ENCODE measurements at regions not wholly inside any gene's neighbourhood (a gene's known extent, or its start where the extent isn't known, plus 50 kb on each side); places are given as distances from the start of the nearest gene placed in this dataset.

DNA sequence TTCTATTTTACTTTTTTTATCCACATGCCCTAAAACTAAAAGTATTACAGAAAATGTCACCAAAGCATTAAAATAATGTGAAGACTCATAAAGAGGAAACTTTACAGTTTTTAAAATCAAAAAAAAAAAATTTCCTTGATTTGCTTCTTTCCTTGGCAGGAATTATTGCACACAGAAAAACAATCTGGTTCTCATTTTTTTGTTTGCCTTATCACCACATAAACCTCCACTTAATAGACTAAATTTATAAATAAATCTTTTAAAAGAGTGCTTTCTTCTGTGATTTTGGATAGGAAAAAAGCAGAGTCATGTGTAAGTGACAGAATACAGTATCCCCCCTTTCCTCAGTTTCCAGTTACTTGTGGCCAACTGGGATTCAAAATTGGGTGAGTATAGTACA is 695.1 kb upstream of the CITED2 start:
- DNase-seq (ENCODE audit: low read depth) (no peak), FAIRE-seq (no peak)
- Histone ChIP-seq H3K27me3 (ENCODE audit: control insufficient read depth, insufficient read depth, low read length) (no peaks in the 10 kb centered on the region), H3K36me3 (ENCODE audit: control insufficient read depth, insufficient read depth, low read length) (no peaks in the 10 kb centered on the region), H3K4me3 (ENCODE audit: low read depth, low read length) (no peak overlapping the region)
- TF ChIP-seq, protein P1, sequence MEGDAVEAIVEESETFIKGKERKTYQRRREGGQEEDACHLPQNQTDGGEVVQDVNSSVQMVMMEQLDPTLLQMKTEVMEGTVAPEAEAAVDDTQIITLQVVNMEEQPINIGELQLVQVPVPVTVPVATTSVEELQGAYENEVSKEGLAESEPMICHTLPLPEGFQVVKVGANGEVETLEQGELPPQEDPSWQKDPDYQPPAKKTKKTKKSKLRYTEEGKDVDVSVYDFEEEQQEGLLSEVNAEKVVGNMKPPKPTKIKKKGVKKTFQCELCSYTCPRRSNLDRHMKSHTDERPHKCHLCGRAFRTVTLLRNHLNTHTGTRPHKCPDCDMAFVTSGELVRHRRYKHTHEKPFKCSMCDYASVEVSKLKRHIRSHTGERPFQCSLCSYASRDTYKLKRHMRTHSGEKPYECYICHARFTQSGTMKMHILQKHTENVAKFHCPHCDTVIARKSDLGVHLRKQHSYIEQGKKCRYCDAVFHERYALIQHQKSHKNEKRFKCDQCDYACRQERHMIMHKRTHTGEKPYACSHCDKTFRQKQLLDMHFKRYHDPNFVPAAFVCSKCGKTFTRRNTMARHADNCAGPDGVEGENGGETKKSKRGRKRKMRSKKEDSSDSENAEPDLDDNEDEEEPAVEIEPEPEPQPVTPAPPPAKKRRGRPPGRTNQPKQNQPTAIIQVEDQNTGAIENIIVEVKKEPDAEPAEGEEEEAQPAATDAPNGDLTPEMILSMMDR (IDR thresholded peaks at IDR 0.05; ENCODE audit: insufficient read depth, low read length, severe bottlenecking) = no peak

DNA sequence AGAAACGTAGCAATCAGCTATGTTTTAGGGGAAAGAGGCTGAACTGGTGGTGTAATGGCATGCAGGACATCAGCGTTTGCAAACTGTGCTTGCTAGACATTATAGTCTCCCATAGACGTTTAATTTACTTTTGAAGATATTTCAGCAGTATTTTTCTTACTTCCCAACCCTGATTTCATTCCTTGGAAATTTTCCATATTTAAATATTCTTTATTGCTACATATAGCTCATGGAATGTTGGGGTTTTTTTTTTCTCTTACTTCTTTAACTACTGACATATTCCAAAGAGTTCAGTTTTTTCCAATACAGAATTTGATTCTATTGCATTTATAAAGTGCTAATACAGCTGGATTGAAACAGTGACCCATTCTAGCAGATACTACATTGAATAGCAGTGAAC is 694.4 kb upstream of the CITED2 start:
- H3K4me3 ChIP-seq (ENCODE audit: low read depth, low read length) = no peak overlapping the region
- no peak for FAIRE-seq
- H3K36me3 ChIP-seq (ENCODE audit: control insufficient read depth, insufficient read depth, low read length) = no peaks in the 10 kb centered on the region
- H3K27me3 ChIP-seq (ENCODE audit: control insufficient read depth, insufficient read depth, low read length) = no peaks in the 10 kb centered on the region
- TF ChIP-seq, protein P1 (IDR thresholded peaks at IDR 0.05; ENCODE audit: insufficient read depth, low read length, severe bottlenecking) = no peak
- no peak for DNase-seq (ENCODE audit: low read depth)

DNA sequence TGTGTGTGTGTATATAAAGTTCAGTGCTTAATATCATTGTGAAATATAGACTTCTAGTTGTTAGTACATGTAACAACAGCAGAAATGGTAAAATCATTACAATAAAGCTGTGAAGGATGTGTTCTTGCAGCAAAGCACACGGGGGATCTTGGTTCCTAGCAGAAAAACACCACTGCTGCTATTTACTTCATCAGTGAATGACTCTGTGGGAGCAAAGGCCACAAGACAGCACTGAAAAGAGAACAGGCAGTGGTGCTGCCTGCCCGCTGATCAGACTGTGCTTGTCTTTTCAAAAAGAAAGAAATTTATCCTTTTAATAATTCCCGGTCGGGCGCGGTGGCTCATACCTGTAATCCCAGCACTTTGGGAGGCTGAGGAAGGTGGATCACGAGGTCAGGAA is 689.9 kb upstream of the CITED2 start:
- DNase-seq (ENCODE audit: low read depth) (no peak), FAIRE-seq (no peak)
- Histone ChIP-seq H3K36me3 (ENCODE audit: control insufficient read depth, insufficient read depth, low read length) (no peaks in the 10 kb centered on the region), H3K4me3 (ENCODE audit: low read depth, low read length) (no peak overlapping the region), H3K27me3 (ENCODE audit: control insufficient read depth, insufficient read depth, low read length) (no peaks in the 10 kb centered on the region)
- TF ChIP-seq, protein P1 (IDR thresholded peaks at IDR 0.05; ENCODE audit: insufficient read depth, low read length, severe bottlenecking) = no peak

DNA sequence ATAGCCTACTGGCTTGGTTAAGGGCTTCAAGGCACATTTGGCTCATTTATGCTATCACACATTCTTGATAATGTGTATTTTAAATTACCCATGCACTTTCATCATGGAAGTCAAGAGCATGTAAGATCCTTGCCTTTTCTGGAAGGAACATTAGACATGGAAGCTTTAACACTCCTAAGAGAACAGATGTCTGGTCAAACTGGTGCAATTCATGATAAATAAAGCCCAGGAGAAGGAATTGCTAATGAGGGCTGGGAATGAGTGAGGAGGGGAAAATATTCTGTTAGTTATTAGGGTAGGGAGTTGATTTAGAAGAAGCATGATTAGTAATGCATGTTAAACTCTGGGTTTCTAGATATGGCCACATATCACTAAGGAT is 688.6 kb upstream of the CITED2 start:
- DNase-seq (ENCODE audit: low read depth) (no peak), FAIRE-seq (no peak)
- Histone ChIP-seq H3K4me3 (ENCODE audit: low read depth, low read length) (no peak overlapping the region), H3K27me3 (ENCODE audit: control insufficient read depth, insufficient read depth, low read length) (no peaks in the 10 kb centered on the region), H3K36me3 (ENCODE audit: control insufficient read depth, insufficient read depth, low read length) (no peaks in the 10 kb centered on the region)
- TF ChIP-seq, protein P1 (IDR thresholded peaks at IDR 0.05; ENCODE audit: insufficient read depth, low read length, severe bottlenecking) = no peak

DNA sequence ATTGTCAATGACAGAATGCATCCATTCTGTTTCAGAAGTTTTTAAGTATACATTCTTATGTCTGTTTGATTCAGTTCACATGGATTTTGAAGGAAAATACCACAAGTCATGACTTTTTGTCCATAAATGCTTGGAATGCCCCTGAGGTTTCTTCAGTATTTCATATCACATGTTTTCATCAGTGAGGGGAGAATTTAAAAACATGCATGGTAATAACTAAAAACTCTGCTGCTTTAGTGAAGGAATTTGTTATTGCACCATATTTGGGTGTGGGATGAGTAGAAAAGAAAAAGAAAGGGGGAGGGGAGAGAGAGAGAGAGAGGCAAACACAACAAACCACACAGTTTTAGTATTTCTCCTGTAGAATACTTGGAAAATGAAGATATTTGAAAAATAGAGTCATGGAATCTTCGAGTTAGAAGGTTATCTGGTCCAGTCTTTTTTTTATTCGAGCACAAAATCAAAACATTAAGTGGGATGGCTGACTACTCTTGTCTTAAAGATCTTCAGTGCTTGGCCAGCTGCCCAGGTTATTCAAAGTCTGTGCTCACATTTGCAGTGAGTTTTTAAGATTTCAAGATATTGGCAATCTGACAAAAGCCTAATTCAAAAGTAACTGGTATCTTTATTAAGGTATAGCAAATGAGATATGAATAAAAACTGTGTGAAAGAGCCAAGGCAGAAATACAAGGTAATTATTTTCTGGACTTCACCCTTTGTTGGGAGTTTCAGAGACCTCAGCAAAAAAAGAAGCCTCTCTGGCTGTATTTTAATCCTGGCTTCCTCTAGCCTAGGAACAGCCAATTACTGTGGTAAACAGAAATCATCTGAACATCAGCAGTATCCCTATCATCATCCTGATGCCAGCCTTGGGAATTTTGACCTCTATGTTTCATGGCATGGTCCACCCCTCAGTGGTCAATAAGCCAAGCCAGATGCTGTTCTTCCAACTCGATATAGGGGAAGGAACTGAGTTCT is 687.9 kb upstream of the CITED2 start:
- no peaks in the 10 kb centered on the region for H3K27me3 ChIP-seq (ENCODE audit: control insufficient read depth, insufficient read depth, low read length)
- DNase-seq (ENCODE audit: low read depth) (peak; percentile 55), FAIRE-seq (no peak)
- no peak overlapping the region for H3K4me3 ChIP-seq (ENCODE audit: low read depth, low read length)
- TF ChIP-seq, protein P1 (IDR thresholded peaks at IDR 0.05; ENCODE audit: insufficient read depth, low read length, severe bottlenecking) = no peak
- no peaks in the 10 kb centered on the region for H3K36me3 ChIP-seq (ENCODE audit: control insufficient read depth, insufficient read depth, low read length)

All from bronchial epithelial cell (primary cell).